Activated CD8-positive, alpha-beta T cell treated with anti-CD3 and anti-CD28 coated beads for 36 hours (primary cell): ENCODE measurements at regions not wholly inside any gene's neighbourhood (a gene's known extent, or its start where the extent isn't known, plus 50 kb on each side); places are given as distances from the start of the nearest gene placed in this dataset.

Experiments
- ATAC-seq: fragments of 200-7000 bp; cut with Tn5 transposase; one replicate; pipeline ENCODE4 v1.10.0; 2021; ENCODE audit warnings: mild to moderate bottlenecking, moderate library complexity
- CTCF ChIA-PET: fragments of 350-600 bp; sonication (Branson Sonifier 250); formaldehyde crosslinking; loops from one replicate; lab custom pipeline; 2021; ENCODE audit warnings: antibody characterized with exemption; lab: Charles Lee
- POLR2A ChIA-PET: fragments of 350-600 bp; sonication (Branson Sonifier 250); formaldehyde crosslinking; loops from one replicate; lab custom pipeline; 2021; ENCODE audit warnings: antibody characterized with exemption; lab: Charles Lee
- DNase-seq: peaks from one replicate; pipeline ENCODE4 v3.0.0-alpha.2; 2020
- H3K27ac Mint-ChIP-seq: one replicate; pipeline ENCODE4 v1.8.0; 2021; ENCODE audit warnings: mild to moderate bottlenecking, mixed read lengths
- H3K27me3 Mint-ChIP-seq: one replicate; pipeline ENCODE4 v1.8.0; 2021; ENCODE audit warnings: mixed read lengths
- H3K36me3 Mint-ChIP-seq: one replicate; pipeline ENCODE4 v1.8.0; 2021; ENCODE audit warnings: low read depth, mixed read lengths
- H3K4me1 Mint-ChIP-seq: one replicate; pipeline ENCODE4 v1.8.0; 2021; ENCODE audit warnings: low read depth, mixed read lengths
- H3K4me3 Mint-ChIP-seq: one replicate; pipeline ENCODE4 v1.8.0; 2021; ENCODE audit warnings: mild to moderate bottlenecking, moderate library complexity, mixed read lengths
- H3K9me3 Mint-ChIP-seq: one replicate; pipeline ENCODE4 v1.8.0; 2021; ENCODE audit warnings: mixed read lengths
- CTCF ChIP-seq: fragments of 200-600 bp; IDR thresholded peaks from one replicate; pipeline ENCODE4 v1.8.0; 2022; ENCODE audit warnings: antibody characterized with exemption, mild to moderate bottlenecking
- intact Hi-C: fragments of 100-400 bp; cut with micrococcal nuclease; formaldehyde crosslinking; loops from one replicate; pipeline ENCODE4 v1.10.0; 2022

- ChIA-PET POLR2A (no interaction called here), CTCF (no interaction called here)
- DNase-seq (no peak), ATAC-seq (no peak)
- H3K4me1 Mint-ChIP-seq = no peaks in the 10 kb centered on the region
- peaks cover 1% of the 10 kb centered on the region for H3K9me3 Mint-ChIP-seq
- H3K27me3 Mint-ChIP-seq = no peaks in the 10 kb centered on the region
- no peak for TF ChIP-seq CTCF
- no peak overlapping the region for H3K4me3 Mint-ChIP-seq
- intact Hi-C loops = no loop called here
- H3K27ac Mint-ChIP-seq = no peak overlapping the region
- H3K36me3 Mint-ChIP-seq = no peaks in the 10 kb centered on the region
Measured at GRCh38 chr4:149269835-149270234, 545.8 kb downstream of the IQCM start.

- no peak for TF ChIP-seq CTCF
- DNase-seq = no peak
- intact Hi-C loops = no loop called here
- ATAC-seq = no peak
- ChIA-PET POLR2A (no interaction called here), CTCF (no interaction called here)
- Mint-ChIP-seq H3K27ac (no peak overlapping the region), H3K27me3 (no peaks in the 10 kb centered on the region), H3K4me1 (no peaks in the 10 kb centered on the region), H3K9me3 (peaks cover 1% of the 10 kb centered on the region), H3K4me3 (no peak overlapping the region), H3K36me3 (no peaks in the 10 kb centered on the region)
Measured at GRCh38 chr4:149266301-149266700, 549.3 kb downstream of the IQCM start.

- Mint-ChIP-seq H3K36me3 (no peaks in the 10 kb centered on the region), H3K4me3 (no peak overlapping the region), H3K9me3 (peaks cover 1% of the 10 kb centered on the region), H3K27ac (no peak overlapping the region), H3K27me3 (no peaks in the 10 kb centered on the region), H3K4me1 (no peaks in the 10 kb centered on the region)
- no peak for DNase-seq
- no peak for ATAC-seq
- POLR2A ChIA-PET = no interaction called here
- CTCF ChIA-PET = no interaction called here
- intact Hi-C loops = no loop called here
- TF ChIP-seq CTCF = no peak
Measured at GRCh38 chr4:149265645-149266044, 550.0 kb downstream of the IQCM start.

GRCh38 chr4:149264093-149264733, 551.4 kb downstream of the IQCM start:
- no peaks in the 10 kb centered on the region for H3K4me1 Mint-ChIP-seq
- H3K36me3 Mint-ChIP-seq = no peaks in the 10 kb centered on the region
- DNase-seq (peak; percentile 9), ATAC-seq (peak; percentile 49)
- no peak overlapping the region for H3K4me3 Mint-ChIP-seq
- ChIA-PET POLR2A (no interaction called here), CTCF (interaction anchor here (0.8 to 1.3 kb wide), 2 partner anchors 23 to 917 kb away, joined by 3 to 5 read pairs; no protein-coding TSS in a partner anchor)
- TF ChIP-seq CTCF = peak; percentile 76
- intact Hi-C loops = no loop called here
- H3K27me3 Mint-ChIP-seq = no peaks in the 10 kb centered on the region
- peaks cover 1% of the 10 kb centered on the region for H3K9me3 Mint-ChIP-seq
- no peak overlapping the region for H3K27ac Mint-ChIP-seq

GRCh38 chr4:149248191-149248764, 567.4 kb downstream of the IQCM start:
- ATAC-seq (no peak), DNase-seq (no peak)
- no peaks in the 10 kb centered on the region for H3K36me3 Mint-ChIP-seq
- H3K9me3 Mint-ChIP-seq = peaks cover 2% of the 10 kb centered on the region
- intact Hi-C loops = no loop called here
- H3K27me3 Mint-ChIP-seq = no peaks in the 10 kb centered on the region
- H3K4me1 Mint-ChIP-seq = no peaks in the 10 kb centered on the region
- CTCF ChIA-PET = no interaction called here
- no peak overlapping the region for H3K27ac Mint-ChIP-seq
- TF ChIP-seq CTCF = no peak
- no peak overlapping the region for H3K4me3 Mint-ChIP-seq
- POLR2A ChIA-PET = no interaction called here
